GM12873 (cell line): ENCODE measurements at regions not wholly inside any gene's neighbourhood (a gene's known extent, or its start where the extent isn't known, plus 50 kb on each side); places are given as distances from the start of the nearest gene placed in this dataset.

ENCODE experiments used
- TF ChIP-seq, protein P1 (sequence below): IDR thresholded peaks from 2 replicates; pipeline ENCODE4 v1.5.1; 2012; ENCODE audit warnings: low read depth, mild to moderate bottlenecking, moderate library complexity, low read length, control low read depth; ENCODE audit not compliant: insufficient read depth; ENCODE audit errors: missing control alignments

DNA sequence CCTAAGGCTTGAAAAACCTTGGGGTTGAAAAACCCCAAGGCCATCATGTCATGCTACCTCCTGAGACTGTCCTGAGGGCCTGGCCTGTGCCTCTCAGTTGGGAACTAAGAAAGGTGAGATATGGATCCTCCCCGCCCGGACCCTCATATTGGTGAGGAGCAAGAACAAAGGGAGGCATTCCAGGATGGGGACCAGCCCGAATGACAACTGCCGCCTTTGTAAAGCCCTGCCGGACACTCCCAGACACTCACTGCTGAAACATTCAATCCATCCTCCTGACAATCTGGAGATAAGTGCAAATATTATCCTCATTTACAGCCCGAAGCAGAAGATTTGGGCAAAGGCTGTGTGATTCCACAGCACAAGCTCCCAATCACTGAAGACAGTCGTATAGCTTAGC lies 298.3 kb downstream of the NSG2 start:
- TF ChIP-seq, protein P1, sequence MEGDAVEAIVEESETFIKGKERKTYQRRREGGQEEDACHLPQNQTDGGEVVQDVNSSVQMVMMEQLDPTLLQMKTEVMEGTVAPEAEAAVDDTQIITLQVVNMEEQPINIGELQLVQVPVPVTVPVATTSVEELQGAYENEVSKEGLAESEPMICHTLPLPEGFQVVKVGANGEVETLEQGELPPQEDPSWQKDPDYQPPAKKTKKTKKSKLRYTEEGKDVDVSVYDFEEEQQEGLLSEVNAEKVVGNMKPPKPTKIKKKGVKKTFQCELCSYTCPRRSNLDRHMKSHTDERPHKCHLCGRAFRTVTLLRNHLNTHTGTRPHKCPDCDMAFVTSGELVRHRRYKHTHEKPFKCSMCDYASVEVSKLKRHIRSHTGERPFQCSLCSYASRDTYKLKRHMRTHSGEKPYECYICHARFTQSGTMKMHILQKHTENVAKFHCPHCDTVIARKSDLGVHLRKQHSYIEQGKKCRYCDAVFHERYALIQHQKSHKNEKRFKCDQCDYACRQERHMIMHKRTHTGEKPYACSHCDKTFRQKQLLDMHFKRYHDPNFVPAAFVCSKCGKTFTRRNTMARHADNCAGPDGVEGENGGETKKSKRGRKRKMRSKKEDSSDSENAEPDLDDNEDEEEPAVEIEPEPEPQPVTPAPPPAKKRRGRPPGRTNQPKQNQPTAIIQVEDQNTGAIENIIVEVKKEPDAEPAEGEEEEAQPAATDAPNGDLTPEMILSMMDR: no peak

DNA sequence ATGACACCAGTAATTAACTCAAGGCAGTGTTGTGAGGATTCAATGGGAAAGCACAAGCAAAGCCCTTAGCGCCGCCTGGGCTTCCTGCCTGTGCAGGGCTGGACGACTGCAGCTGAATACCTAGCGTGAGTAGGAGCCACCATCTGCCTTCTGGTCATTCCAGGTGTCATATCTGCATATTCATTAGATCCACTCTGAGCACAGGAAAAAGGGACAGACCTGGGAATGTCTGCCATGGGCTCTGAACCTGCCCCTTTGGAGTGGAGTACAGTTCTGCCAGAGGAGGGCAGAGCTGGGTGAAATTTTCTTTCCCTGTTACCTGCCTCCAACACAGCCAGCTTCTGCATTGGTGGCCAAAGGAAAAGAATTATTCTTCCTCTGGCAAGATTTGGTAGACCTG lies 298.8 kb downstream of the NSG2 start:
- TF ChIP-seq, protein P1: no peak

DNA sequence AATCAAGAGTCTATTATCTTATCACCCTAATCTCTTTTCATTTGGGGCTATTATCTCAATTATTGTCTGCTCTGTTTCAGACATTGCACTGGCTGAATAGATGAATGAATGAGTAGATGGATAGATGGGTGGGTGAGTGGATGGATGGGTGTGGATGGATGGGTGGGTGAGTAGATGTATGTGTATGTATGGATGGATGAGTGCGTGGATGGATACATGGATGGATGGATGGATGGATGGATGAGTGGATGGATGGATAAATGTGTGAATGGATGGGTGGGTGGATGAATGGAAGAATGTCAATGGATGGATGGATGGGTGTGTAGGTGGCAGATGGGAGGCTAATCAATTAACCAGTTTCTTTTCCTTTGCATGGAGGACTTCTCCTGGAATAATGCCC lies 301.7 kb downstream of the NSG2 start:
- TF ChIP-seq, protein P1: no peak

DNA sequence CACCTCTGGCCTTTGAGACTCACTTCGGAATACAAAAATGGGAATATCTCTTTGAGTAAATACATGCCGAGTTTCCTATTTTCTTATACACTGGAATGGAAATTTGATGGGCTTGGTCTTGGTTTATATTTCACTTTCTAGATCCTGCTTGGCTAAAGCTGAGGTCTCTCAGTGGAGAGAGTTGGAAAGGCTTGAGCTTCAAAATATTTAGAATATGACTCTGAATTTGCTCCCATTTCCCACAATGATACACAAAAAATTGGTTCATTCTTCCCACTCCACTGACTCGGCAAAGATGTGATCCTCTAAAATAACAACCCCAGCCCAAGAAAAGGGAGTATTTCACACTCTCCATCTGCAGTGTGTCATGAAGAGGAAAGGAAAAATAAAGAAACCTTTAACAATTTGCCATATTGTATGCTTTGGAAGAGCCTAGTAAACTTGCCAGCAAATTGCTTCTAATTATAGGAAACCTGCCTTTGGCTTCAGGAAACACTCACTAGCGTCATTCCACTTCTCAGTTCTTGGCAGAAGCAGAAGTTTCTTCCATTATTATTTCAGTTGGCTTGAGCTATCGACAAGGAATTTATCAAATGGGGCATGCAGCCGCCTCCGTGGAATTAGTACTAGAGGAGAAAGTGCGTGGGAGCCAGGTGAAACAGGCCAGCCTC lies 302.9 kb downstream of the NSG2 start:
- TF ChIP-seq, protein P1: no peak

DNA sequence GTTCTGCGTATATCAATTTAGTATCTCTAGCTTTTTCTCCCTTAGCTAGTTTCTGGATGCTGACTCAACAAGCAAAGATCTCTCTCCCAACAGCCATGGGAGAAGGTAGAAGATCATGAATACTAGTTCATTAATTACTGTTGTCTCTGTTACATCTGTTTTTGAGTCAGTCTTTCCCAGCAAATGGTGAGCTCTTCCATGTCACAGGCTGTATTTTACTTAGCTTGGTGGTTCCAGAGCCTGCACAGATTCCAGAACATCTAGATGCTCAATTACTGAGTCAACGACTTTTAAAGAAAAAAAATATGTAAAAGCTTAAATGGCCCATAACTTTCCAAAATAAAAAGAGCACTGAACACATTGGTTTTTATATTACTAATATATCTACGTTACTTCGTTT lies 307.2 kb downstream of the NSG2 start:
- TF ChIP-seq, protein P1: no peak

DNA sequence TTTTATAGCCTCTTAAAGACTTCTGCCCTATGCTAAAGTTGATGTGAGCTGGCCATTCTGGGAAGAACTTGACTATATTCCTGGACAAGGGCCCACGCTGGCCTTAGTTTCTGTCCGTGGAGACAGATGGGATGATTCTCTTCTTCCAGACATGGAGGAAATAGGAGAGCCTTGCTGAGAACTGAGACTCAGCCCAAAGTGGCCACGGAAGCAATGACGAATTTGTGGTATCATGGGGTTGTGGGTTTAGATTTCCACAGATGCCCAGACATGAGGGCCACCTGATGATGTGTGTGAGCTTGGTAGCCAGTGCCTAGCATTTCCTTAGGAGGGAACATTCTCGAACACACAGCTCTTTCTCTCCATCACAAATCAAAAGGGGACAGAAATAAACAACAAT lies 309.1 kb downstream of the NSG2 start:
- TF ChIP-seq, protein P1: no peak

DNA sequence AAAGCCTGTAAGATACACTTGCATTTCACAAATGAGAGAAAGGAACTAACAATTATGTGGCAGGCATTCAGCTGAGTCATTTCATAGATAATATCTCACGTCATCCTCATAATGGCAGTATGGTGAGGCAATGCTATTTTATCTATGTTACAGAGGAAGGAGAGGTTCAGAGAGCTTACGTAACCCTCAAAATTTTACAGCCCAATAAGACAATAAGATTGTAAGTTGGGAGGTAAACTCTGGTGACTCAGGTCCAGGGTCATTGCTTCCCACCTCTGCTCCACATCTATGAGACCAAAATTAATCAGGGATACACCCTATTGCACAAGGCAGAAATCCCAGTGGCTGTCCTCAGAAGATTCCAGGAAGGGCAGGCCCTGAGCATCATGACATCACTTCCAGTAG lies 309.7 kb downstream of the NSG2 start:
- TF ChIP-seq, protein P1: no peak
